HCT116 (cell line): ENCODE measurements at regions not wholly inside any gene's neighbourhood (a gene's known extent, or its start where the extent isn't known, plus 50 kb on each side); places are given as distances from the start of the nearest gene placed in this dataset.

ENCODE experiments used
- CTCF ChIP-seq, 3 experiments: fragments of 200-600 bp in 1 of 3; sonication (generic) in 1 of 3; IDR thresholded peaks in 2 of 3; conservative IDR thresholded peaks in 1 of 3; 2 replicates each; pipeline ENCODE4 v1.5.1; 2012 to 2017; ENCODE audit warnings: low read depth in 2 of 3, low read length in 2 of 3, antibody characterized with exemption in 1 of 3, borderline replicate concordance in 1 of 3, control low read depth in 1 of 3, mild to moderate bottlenecking in 1 of 3, mixed read lengths in 1 of 3, mixed run types in 1 of 3, moderate library complexity in 1 of 3; ENCODE audit not compliant: insufficient read depth in 1 of 3
- EZH2 ChIP-seq: fragments of 200-600 bp; sonication (generic); IDR thresholded peaks from 2 replicates; pipeline ENCODE4 v1.6.1; 2017; ENCODE audit warnings: antibody characterized with exemption, mixed run types
- EZH2phosphoT487 ChIP-seq: fragments of 200-600 bp; IDR thresholded peaks from 2 replicates; pipeline ENCODE4 v1.6.1; 2018; ENCODE audit warnings: antibody characterized with exemption, borderline replicate concordance
- JUND ChIP-seq: IDR thresholded peaks from 2 replicates; pipeline ENCODE4 v1.6.1; 2012
- REST ChIP-seq: IDR thresholded peaks from 2 replicates; pipeline ENCODE4 v1.6.1; 2012; ENCODE audit warnings: low read depth
- YY1 ChIP-seq: IDR thresholded peaks from 2 replicates; pipeline ENCODE4 v1.6.1; 2011; ENCODE audit warnings: low read length, low read depth, moderate library complexity, mild to moderate bottlenecking; ENCODE audit not compliant: insufficient replicate concordance; ENCODE audit errors: extremely low read depth

GRCh38 chr4:146054676-146055075 is 116.1 kb upstream of the ZNF827 start:
- TF ChIP-seq REST (no peak), EZH2 (no peak), YY1 (no peak), JUND (no peak), CTCF (IDR thresholded peaks at IDR 0.05 in 2 of 3, conservative IDR thresholded peaks at IDR 0.05 in 1 of 3; ENCODE audit: borderline replicate concordance in 1 of 3, insufficient read depth in 1 of 3, low read depth in 2 of 3, low read length in 2 of 3) (no peak), EZH2phosphoT487 (no peak)
